Right lobe of liver (tissue), 6 donors: ENCODE measurements at regions not wholly inside any gene's neighbourhood (a gene's known extent, or its start where the extent isn't known, plus 50 kb on each side); places are given as distances from the start of the nearest gene placed in this dataset.

Experiments used
- ATAC-seq, 4 donors: fragments of 200-7000 bp; cut with Tn5 transposase; one replicate each; pipeline ENCODE4 v1.9.1; 2020; ENCODE audit warnings: mild to moderate bottlenecking in 4 of 4, moderate library complexity in 4 of 4
- DNase-seq, 3 donors: peaks; one replicate each; pipeline ENCODE4 v3.0.0-alpha.2; 2020
- H3K27ac ChIP-seq, 3 donors: fragments of 200-600 bp; one replicate each; pipeline ENCODE4 v1.8.0; 2022
- H3K27me3 ChIP-seq, 2 donors: fragments of 200-600 bp; one replicate each; pipeline ENCODE4 v1.8.0; 2022
- H3K36me3 ChIP-seq, 4 donors: fragments of 200-600 bp; sonication (generic) in 1 of 4; one replicate each; pipeline versions ENCODE4 v1.5.1 to v1.8.0; 2017 to 2022; ENCODE audit warnings: control low read depth in 1 of 4
- H3K4me1 ChIP-seq, 4 donors: fragments of 200-600 bp; sonication (generic) in 1 of 4; one replicate each; pipeline versions ENCODE4 v1.5.1 to v1.8.0; 2017 to 2022; ENCODE audit warnings: control low read depth in 1 of 4
- H3K4me3 ChIP-seq, 3 donors: fragments of 200-600 bp; one replicate each; pipeline ENCODE4 v1.8.0; 2022
- H3K9me3 ChIP-seq, 4 donors: fragments of 200-600 bp; sonication (generic) in 1 of 4; one replicate each; pipeline versions ENCODE4 v1.5.1 to v1.8.0; 2017 to 2022; ENCODE audit warnings: control low read depth in 1 of 4
- CTCF ChIP-seq, 4 donors: fragments of 200-600 bp in 3 of 4; fragments of 450-650 bp in 1 of 4; IDR thresholded peaks; one replicate each; pipeline versions ENCODE4 v1.5.1 to v1.8.0; 2016 to 2022; ENCODE audit warnings: antibody characterized with exemption in 4 of 4, mild to moderate bottlenecking in 2 of 4
- POLR2A ChIP-seq: fragments of 450-650 bp; IDR thresholded peaks from one replicate; pipeline ENCODE4 v1.6.1; 2017; ENCODE audit warnings: antibody characterized with exemption, mild to moderate bottlenecking
- WGBS: methylation state at CpG from one replicate; pipeline ENCODE4 v1.1.6; 2018; ENCODE audit warnings: low coverage, low lambda C conversion rate; ENCODE audit not compliant: insufficient coverage; ENCODE audit errors: missing lambda C conversion rate; 5-methylcytosine and 5-hydroxymethylcytosine counted together
- intact Hi-C, 2 donors: fragments of 100-400 bp; cut with DNase I; formaldehyde crosslinking; loops; one replicate each; pipeline versions ENCODE4 v1.11.2 to v1.14.1; 2022
- donor health status: DM: no; HTN: yes; CAD: no.
- donor health status: DM: no; HTN: no; CAD: no.
- donor health status: DM: no; HTN: no; CAD: no.
- donor health status: DM: no; HTN: yes; CAD: no.
- donor health status: DM: no; HTN: yes; CAD: no.

- WGBS: 63% methylated on average over 2 of the region's 2 CpGs
- Histone ChIP-seq H3K27me3 (no peaks in the 10 kb centered on the region), H3K27ac (no peak overlapping the region), H3K9me3 (no peaks in the 10 kb centered on the region), H3K36me3 (no peaks in the 10 kb centered on the region), H3K4me1 (no peaks in the 10 kb centered on the region), H3K4me3 (no peak overlapping the region)
- TF ChIP-seq POLR2A (no peak), CTCF (IDR thresholded peaks at IDR 0.05) (no peak)
- ATAC-seq: no peak
- intact Hi-C loops: no loop called here
- no peak for DNase-seq
These were observed 86.0 kb upstream of the ACVR2A start for GRCh38 chr2:147758821-147759220.

- WGBS: no CpG with 5 or more reads among the region's 2 CpGs
- ATAC-seq (no peak), DNase-seq (no peak)
- Histone ChIP-seq H3K9me3 (no peaks in the 10 kb centered on the region), H3K27ac (no peak overlapping the region), H3K36me3 (no peaks in the 10 kb centered on the region), H3K27me3 (no peaks in the 10 kb centered on the region), H3K4me1 (no peaks in the 10 kb centered on the region), H3K4me3 (no peak overlapping the region)
- intact Hi-C loops: no loop called here
- TF ChIP-seq POLR2A (no peak), CTCF (IDR thresholded peaks at IDR 0.05) (no peak)
These were observed 88.8 kb upstream of the ACVR2A start for GRCh38 chr2:147756069-147756468.

- no peak for ATAC-seq
- H3K27ac ChIP-seq: no peak overlapping the region
- no peaks in the 10 kb centered on the region for H3K4me1 ChIP-seq
- no peak for TF ChIP-seq CTCF (IDR thresholded peaks at IDR 0.05)
- TF ChIP-seq POLR2A: no peak
- 53% methylated on average over 2 of the region's 2 CpGs for WGBS
- intact Hi-C loops: no loop called here
- H3K27me3 ChIP-seq: no peaks in the 10 kb centered on the region
- no peaks in the 10 kb centered on the region for H3K9me3 ChIP-seq
- H3K4me3 ChIP-seq: no peak overlapping the region
- no peaks in the 10 kb centered on the region for H3K36me3 ChIP-seq
- DNase-seq: no peak
These were observed 104.5 kb upstream of the ACVR2A start for GRCh38 chr2:147740211-147740927.

- no peak overlapping the region for H3K4me3 ChIP-seq
- no peak overlapping the region for H3K27ac ChIP-seq
- no peak for TF ChIP-seq CTCF (IDR thresholded peaks at IDR 0.05)
- TF ChIP-seq POLR2A: no peak
- no peaks in the 10 kb centered on the region for H3K4me1 ChIP-seq
- no peaks in the 10 kb centered on the region for H3K27me3 ChIP-seq
- H3K36me3 ChIP-seq: no peaks in the 10 kb centered on the region
- DNase-seq (no peak), ATAC-seq (no peak)
- H3K9me3 ChIP-seq: no peaks in the 10 kb centered on the region
- 15% methylated on average over 3 of the region's 3 CpGs for WGBS
- intact Hi-C loops: no loop called here
These were observed 105.3 kb upstream of the ACVR2A start for GRCh38 chr2:147739508-147739907.
